ENCODE measurements at regions not wholly inside any gene's neighbourhood (a gene's known extent, or its start where the extent isn't known, plus 50 kb on each side); places are given as distances from the start of the nearest gene placed in this dataset.

DNA sequence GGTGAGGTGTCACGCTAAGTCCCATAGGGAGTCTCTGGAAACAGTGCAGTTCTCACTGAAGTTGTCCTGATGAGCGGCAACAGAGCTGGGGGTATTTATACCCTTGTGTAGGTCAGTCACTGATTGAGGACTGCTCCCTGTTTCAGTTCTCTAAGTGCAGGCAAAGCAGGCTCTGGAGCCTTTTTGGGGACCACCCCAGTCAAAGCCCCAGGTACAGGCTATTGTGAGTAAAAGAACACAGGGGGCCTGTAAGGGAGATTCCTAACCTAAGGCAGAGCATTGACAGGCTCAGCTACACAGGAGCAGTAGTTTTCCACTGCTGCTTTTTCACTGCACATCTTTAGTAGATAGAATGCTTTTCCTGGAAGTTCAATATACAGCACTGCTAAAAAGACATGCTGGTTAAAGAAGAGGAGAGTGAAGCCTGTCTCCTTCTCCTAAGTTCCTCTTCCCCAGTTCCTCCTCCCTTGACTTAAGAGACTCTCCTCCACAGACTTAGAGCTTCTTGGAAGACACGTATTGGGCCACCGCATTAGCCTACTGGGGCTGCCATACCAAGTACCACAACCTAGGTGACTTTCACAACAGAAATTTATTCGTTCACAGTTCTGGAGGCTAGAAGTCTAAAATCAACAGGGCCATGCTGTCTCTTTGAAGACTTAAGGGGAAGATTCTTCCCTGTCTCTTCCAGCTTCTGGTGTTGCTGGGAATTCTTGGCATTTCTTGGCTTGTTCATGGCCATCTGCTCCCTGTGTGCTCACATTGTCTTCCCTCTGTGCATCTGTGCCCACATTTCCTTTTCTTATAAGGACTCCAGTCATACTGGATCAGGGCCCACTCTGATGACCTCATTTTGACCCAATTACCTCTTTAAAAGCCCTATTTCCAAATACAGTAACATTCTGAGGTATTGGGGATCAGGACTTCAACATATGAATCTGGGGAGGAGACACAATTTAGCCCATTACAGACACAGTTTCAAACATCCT, 221.0 kb downstream of the ESM1 start:
- TF ChIP-seq, protein P1, sequence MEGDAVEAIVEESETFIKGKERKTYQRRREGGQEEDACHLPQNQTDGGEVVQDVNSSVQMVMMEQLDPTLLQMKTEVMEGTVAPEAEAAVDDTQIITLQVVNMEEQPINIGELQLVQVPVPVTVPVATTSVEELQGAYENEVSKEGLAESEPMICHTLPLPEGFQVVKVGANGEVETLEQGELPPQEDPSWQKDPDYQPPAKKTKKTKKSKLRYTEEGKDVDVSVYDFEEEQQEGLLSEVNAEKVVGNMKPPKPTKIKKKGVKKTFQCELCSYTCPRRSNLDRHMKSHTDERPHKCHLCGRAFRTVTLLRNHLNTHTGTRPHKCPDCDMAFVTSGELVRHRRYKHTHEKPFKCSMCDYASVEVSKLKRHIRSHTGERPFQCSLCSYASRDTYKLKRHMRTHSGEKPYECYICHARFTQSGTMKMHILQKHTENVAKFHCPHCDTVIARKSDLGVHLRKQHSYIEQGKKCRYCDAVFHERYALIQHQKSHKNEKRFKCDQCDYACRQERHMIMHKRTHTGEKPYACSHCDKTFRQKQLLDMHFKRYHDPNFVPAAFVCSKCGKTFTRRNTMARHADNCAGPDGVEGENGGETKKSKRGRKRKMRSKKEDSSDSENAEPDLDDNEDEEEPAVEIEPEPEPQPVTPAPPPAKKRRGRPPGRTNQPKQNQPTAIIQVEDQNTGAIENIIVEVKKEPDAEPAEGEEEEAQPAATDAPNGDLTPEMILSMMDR (IDR thresholded peaks at IDR 0.05; ENCODE audit: low read depth, low read length, missing control alignments) = no peak
- DNase-seq (ENCODE audit: low read depth) = no peak
- H3K4me3 ChIP-seq (ENCODE audit: low read depth, low read length) = no peak overlapping the region
- in situ Hi-C loops (cut with HindIII; ENCODE audit: low sequenced_read_pairs) = no loop called here

DNA sequence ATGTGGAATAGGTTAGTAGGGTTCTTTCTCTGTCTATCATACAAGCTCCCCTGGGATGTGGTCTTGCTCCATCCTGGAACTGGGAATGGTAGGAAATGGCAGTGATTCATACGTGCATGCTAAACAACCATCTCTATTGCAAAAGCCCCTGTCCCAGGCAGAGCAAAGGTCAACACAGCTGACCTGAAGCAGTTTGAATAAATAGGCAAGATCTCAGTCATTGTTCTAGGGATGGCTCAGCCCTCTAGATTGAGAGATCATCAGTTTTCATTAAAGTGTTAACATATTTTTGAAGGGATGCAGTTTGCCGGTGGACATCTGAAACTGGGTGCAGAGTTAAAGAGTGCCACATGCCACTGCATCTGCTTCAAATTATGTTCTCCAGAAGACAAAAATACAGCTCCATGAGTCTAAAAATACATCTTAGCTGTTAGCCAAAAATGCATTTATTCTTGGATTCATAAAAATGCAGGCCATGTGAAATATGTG, 224.1 kb downstream of the ESM1 start:
- H3K4me3 ChIP-seq (ENCODE audit: low read depth, low read length) = no peak overlapping the region
- DNase-seq (ENCODE audit: low read depth) = peak; percentile 29
- TF ChIP-seq, protein P1 (IDR thresholded peaks at IDR 0.05; ENCODE audit: low read depth, low read length, missing control alignments) = no peak
- in situ Hi-C loops (cut with HindIII; ENCODE audit: low sequenced_read_pairs) = no loop called here

DNA sequence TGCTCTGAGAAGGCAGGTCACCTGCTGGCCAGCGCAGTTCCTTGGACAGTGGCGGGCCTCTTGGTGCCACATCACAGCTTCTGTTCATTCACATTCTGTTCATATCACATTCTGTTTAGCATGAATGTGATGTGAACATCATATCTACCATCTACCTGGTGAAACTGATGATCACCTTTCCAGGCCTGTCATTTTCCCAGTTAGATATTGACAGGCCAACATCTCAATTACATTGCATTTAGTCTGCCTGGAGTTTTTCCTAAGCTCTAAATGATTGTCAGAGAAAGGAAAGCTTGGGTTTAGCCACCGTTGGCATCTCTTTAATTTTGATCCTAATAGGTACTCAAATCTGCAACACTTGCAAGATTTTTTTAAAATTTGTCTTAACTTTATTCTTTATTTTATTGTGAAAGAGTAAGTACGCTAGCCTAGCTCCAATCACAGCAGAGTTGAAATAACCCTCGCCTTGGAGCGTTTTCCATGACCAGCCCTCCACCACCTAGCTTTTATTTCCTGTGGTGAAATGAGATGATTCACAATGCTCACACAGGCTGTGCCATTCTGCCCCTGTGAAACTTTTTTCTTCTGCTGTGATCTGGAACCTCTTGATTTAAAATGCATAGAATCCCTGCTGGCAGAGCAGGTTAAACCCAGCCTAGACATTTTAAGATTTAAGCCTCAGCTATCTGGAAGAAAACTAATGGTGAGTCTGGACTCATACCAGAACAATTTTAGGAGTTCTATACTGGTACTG, 225.0 kb downstream of the ESM1 start:
- TF ChIP-seq, protein P1 (IDR thresholded peaks at IDR 0.05; ENCODE audit: low read depth, low read length, missing control alignments) = no peak
- H3K4me3 ChIP-seq (ENCODE audit: low read depth, low read length) = no peak overlapping the region
- DNase-seq (ENCODE audit: low read depth) = no peak
- in situ Hi-C loops (cut with HindIII; ENCODE audit: low sequenced_read_pairs) = no loop called here

DNA sequence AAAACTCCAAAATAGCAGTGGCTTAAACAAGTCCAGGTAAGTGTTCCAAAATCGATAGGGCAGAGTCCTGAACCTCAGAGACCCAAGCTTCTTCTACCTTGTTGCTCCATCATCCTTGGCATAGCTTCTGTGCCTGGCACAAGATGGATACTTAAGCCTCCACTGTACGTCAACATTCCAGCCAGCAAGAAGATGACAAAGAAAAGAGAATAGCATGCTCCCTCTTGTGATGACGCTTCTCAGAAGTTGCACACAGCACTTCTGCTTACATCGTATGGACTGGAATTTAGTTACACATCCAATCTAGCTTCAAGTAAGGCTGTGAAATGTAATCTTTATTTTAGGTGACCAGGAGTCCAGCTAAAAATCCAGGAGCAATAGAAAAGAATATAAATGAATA, 227.4 kb downstream of the ESM1 start:
- TF ChIP-seq, protein P1 (IDR thresholded peaks at IDR 0.05; ENCODE audit: low read depth, low read length, missing control alignments) = no peak
- H3K4me3 ChIP-seq (ENCODE audit: low read depth, low read length) = no peak overlapping the region
- in situ Hi-C loops (cut with HindIII; ENCODE audit: low sequenced_read_pairs) = no loop called here
- no peak for DNase-seq (ENCODE audit: low read depth)

DNA sequence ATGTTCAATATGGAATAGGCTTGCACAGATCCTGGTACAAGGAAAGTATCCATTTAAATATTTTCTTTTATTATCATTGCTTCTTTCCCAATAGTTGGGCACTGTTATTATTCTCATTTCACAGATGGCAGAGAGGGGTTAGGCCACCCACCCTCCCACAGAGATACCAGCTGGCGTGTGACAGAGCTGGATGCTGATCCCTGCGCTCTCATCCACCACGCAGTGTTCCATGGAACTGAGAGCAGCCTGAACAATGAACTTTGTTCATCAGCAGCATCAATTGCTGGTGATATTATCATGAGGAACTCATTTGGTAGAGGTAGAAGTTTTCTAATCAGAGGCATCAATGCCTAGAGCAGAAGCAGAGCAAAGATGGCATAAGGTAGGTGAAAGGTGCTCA, 227.9 kb downstream of the ESM1 start:
- no peak for DNase-seq (ENCODE audit: low read depth)
- H3K4me3 ChIP-seq (ENCODE audit: low read depth, low read length) = no peak overlapping the region
- TF ChIP-seq, protein P1 (IDR thresholded peaks at IDR 0.05; ENCODE audit: low read depth, low read length, missing control alignments) = no peak
- in situ Hi-C loops (cut with HindIII; ENCODE audit: low sequenced_read_pairs) = no loop called here

DNA sequence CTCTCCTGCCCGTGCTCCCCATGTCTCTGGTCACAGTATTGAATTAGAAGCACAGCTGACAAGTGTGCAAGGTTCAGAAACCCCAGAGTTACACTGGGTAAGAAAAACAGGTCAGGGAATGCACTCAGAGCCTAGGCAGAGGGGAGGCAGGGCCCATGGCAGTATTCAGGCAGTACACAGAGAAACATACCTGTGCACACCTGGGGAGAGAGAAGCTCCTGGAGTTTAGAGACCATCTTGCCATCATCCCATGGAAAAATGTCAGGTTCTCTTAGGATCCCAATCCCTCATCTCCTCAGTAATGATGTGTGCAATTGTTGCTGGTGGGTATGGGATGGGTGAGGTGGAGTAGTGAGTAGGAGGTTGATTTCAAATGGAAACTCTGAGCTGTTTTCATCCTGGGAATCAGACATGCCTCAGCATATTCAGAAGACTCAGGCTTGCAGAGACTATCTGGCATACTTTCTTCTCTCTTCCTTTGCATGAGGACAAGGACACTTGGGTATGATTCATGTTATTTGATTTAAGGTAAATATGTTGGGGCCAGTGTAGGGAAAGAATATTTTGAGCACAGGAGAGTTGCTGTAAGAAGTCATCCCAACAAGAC, 228.5 kb downstream of the ESM1 start:
- no peak overlapping the region for H3K4me3 ChIP-seq (ENCODE audit: low read depth, low read length)
- DNase-seq (ENCODE audit: low read depth) = no peak
- in situ Hi-C loops (cut with HindIII; ENCODE audit: low sequenced_read_pairs) = no loop called here
- TF ChIP-seq, protein P1 (IDR thresholded peaks at IDR 0.05; ENCODE audit: low read depth, low read length, missing control alignments) = no peak

Data from astrocyte of the cerebellum (primary cell).